GM21447 (cell line): ENCODE measurements at regions not wholly inside any gene's neighbourhood (a gene's known extent, or its start where the extent isn't known, plus 50 kb on each side); places are given as distances from the start of the nearest gene placed in this dataset.
"Not testable (repeated sequence)": the region's sequence is repeated elsewhere in the genome, so short reads cannot be mapped to it uniquely, and the experiment has no call there.

ENCODE experiments used
- ATAC-seq: cut with Tn5 transposase; IDR thresholded peaks from one replicate; pipeline ENCODE4 v1.9.1; 2021; ENCODE audit not compliant: unreplicated experiment

GRCh38 chr9:31736581-31737179 lies 647.8 kb upstream of the ACO1 start:
- no peak for ATAC-seq

DNA sequence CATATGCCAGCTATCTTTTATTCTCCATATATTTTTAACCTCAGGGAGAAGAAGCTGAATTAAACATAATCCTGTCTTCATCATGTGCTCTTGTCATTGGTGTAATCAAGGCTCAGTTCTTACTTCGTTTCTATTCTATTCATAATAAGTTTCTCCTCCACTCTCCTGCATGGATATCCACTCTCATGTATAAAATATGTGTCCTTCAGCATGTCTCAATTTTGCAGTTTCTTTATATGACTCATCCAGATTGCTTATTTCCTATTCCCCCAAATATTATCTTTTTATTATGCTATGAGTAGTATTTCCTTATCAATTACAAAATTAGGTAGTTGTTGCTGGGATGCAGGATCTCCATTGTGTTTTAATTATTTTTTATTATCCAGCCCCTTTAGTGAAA lies 643.7 kb upstream of the ACO1 start:
- ATAC-seq = no peak

GRCh38 chr9:31744589-31744988 lies 639.9 kb upstream of the ACO1 start:
- no peak for ATAC-seq

DNA sequence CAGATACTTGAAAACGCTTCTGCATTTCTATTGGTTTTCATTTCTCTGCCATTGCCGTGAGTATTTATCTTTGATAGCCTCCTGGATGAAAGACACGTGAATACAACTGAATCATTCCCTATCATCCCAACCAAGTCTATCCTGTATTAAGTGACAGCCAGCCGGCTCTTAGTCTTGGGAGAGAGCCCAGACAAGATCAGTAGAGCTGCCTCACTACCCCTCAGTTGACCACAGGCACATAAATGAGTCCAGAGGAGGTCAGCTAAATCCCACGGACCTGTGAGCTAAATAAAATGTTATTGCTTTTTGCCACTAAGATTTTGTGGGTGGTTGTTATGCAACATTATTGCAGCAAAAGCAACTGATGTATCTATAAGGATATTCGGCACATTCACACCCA lies 639.0 kb upstream of the ACO1 start:
- no peak for ATAC-seq

DNA sequence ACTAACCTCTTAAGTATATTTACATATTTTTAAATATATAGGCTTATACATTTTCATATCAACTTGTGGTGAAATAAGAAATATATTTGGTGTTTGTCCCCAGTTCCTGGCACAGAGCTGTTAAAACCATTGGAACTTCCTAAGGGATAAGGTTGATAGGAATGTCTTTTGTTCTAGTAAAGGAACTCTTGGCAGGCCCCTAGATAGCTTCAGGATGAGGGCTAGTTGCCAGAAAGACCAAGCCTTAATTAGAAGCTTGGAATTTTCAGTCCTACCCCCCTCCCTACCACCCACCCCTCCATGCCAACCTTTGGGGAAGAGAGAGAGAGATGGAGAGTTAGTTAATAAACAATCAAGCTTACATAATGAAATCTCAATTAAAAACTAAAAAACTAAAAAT lies 638.6 kb upstream of the ACO1 start:
- ATAC-seq = no peak

GRCh38 chr9:31753756-31754155 lies 630.7 kb upstream of the ACO1 start:
- ATAC-seq = no peak

- ATAC-seq = no peak
These were observed 624.7 kb upstream of the ACO1 start for GRCh38 chr9:31759703-31760102.

DNA sequence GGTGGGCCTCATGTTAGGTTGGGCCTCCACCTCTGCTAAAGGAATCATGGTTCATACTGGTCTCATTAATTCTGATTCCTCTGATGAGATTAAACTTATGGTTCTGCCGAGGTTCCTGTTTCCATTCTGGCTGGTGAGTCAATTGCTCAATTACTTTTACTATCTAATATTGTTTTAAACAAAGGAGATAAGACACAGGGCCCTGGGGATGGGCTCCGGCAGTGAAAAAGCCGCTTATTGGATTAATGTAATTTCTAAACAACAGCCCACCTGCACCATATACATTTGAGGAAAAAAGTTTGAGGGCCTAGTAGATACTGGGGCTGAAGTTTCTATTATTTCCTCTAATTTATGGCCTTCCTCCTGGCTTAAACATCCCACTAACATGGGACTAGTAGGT lies 610.4 kb upstream of the ACO1 start:
- not testable (repeated sequence) for ATAC-seq

GRCh38 chr9:31774571-31774970 lies 609.9 kb upstream of the ACO1 start:
- no peak for ATAC-seq

DNA sequence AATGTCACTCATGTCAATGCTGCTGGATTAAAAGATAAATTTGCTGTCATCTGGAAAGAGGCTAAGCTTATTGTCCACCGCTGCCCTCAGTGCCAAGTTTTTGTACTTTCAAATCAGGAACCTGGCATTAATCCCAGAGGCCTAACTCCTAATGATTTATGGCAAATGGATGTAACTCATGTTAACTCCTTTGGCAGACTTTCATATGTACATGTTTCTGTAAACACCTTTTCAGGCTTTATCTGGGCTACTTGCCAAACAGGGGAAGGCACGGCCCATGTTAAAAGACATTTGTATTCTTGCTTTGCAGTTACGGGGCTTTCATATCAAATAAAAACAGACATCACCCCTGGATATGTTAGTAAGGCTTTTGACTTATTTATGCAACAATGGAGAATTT lies 608.0 kb upstream of the ACO1 start:
- no peak for ATAC-seq

DNA sequence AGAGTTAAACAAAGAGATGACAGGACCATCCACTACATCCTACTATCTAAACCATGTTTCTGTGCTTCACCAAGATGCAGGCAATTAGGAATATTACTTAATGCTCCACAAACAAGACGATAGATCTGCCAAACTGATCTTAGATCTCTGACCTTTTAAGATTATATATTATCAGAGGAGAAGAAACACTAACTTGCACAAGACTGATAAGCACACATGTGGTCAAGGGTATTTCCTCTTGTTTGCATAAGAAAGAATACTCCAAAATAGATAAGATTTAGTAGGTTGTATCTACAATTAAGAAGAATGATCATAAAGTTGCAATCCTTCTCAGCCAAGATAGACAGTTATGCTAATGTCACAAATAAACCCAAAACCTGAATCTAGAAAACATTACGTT lies 601.0 kb upstream of the ACO1 start:
- no peak for ATAC-seq

- ATAC-seq = no peak
These were observed 593.7 kb upstream of the ACO1 start for GRCh38 chr9:31790720-31791119.

GRCh38 chr9:31799953-31800609 lies 584.4 kb upstream of the ACO1 start:
- no peak for ATAC-seq

GRCh38 chr9:31807574-31808256 lies 576.7 kb upstream of the ACO1 start:
- ATAC-seq = no peak

- no peak for ATAC-seq
These were observed 575.7 kb upstream of the ACO1 start for GRCh38 chr9:31808766-31809165.

- ATAC-seq = no peak
These were observed 564.0 kb upstream of the ACO1 start for GRCh38 chr9:31820426-31820825.

DNA sequence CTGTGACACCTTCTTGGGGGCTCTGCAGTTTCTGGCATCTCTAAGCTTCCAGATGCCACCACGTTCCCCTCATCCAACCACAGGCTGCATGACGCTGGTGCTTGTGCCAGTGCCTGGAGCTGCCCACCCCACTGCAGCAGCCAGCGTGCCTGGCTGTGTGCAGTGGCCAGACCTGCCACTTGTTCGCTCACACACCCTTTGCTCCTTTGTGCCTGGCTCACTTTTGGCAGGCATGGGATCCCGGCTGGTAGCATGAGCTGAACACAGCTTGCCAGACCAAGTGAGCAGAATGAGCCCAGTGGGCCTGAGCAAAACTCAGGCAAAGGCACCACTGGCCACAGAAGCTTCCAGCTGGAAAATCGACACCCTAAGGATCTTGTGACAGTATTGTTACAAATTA lies 562.9 kb upstream of the ACO1 start:
- ATAC-seq = no peak

- no peak for ATAC-seq
These were observed 561.1 kb upstream of the ACO1 start for GRCh38 chr9:31823365-31823764.

DNA sequence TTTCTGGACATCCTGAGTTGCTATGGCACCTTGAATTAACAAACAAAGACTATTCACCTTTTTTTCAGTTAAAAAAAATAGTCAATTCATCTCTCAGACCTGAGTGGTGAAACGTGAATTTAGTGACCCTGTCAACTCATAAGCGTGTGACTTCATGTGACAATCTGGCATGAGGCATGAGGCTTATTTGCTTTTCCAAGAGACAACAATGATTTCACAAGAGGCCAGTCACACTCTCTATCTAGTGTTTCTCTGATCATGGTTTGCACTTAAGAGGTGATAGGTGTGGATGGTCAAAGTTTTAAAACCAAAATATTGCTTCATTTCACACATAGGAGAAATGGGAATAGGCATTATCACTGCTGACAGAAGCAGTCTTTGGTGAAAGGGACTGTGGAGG lies 559.6 kb upstream of the ACO1 start:
- ATAC-seq = no peak

GRCh38 chr9:31837211-31837610 lies 547.2 kb upstream of the ACO1 start:
- no peak for ATAC-seq

GRCh38 chr9:31839273-31839672 lies 545.2 kb upstream of the ACO1 start:
- ATAC-seq = no peak

GRCh38 chr9:31840702-31841101 lies 543.7 kb upstream of the ACO1 start:
- no peak for ATAC-seq

- no peak for ATAC-seq
These were observed 536.5 kb upstream of the ACO1 start for GRCh38 chr9:31847963-31848362.
